ENCODE measurements at regions not wholly inside any gene's neighbourhood (a gene's known extent, or its start where the extent isn't known, plus 50 kb on each side); places are given as distances from the start of the nearest gene placed in this dataset.

DNA sequence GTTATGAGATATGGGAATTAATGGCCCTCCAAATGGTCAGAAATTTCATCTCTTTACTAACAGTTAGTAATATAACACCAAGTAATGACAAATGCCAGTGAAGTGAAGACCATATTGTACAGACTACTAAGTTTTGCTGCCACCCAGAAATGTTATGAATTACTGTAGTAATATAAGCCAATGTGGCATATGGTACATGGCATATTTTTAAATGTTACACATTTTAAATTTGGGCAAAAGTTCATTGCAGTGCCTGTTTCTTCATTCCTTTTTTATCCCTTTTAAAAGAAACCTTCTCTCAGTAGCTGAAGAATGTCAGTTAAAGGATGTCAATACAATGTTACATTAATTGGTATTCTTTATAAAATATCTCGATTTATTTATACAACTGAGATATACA, 626.5 kb upstream of the SLC8A1 start:
- no peak for DNase-seq
- Histone ChIP-seq H3K36me3 (ENCODE audit: control insufficient read depth, insufficient read depth, low read length) (no peaks in the 10 kb centered on the region), H3K4me1 (ENCODE audit: control insufficient read depth, insufficient read depth, low read length) (no peaks in the 10 kb centered on the region), H3K27ac (ENCODE audit: low read length) (no peak overlapping the region), H3K27me3 (ENCODE audit: control insufficient read depth, insufficient read depth, low read length) (no peaks in the 10 kb centered on the region), H3K9me3 (ENCODE audit: control insufficient read depth, low read depth, low read length) (no peaks in the 10 kb centered on the region), H3K4me3 (ENCODE audit: low read length) (no peak overlapping the region)
- 83% methylated on average over 1 of the region's 1 CpG for WGBS (ENCODE audit: insufficient coverage, low lambda C conversion rate)

DNA sequence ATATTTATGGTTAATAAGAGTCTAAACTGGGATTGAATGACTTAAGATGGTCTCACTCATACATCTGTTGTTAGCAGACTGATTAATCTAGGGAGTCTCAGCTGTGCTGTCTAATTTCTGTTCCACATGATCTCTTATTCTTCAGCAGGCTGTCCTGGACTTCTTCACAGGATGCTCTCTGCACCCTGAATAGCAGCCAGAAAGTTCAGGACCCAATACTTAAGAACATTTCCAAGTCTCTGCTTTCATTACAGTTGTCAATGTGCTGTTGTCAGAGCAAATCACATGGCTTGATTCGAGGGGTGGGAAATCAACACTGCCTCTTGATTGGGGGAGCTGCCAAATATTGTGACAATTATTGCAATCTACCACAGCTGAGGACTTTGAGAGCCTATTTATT, 627.1 kb upstream of the SLC8A1 start:
- Histone ChIP-seq H3K4me3 (ENCODE audit: low read length) (no peak overlapping the region), H3K36me3 (ENCODE audit: control insufficient read depth, insufficient read depth, low read length) (no peaks in the 10 kb centered on the region)
- no CpG with 5 or more reads among the region's 1 CpG for WGBS (ENCODE audit: insufficient coverage, low lambda C conversion rate)

DNA sequence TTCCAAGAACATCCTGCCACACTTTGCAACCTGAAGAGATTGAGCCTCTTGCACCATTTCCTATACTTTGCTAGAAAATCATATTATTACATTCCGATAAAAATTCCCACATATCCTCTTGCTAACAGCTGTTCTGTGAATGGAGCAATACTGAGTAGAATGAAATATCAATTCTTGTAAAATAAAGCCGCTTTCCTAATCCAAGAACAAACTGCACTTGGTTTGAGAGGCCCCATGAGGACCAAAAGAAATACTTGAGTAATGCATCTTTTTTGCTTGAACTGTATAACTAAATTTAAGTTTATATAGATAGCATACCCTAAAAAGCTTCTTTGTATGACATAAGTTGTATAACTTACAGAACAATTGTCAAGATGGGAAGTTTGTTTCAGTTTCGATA, 632.4 kb upstream of the SLC8A1 start:
- Histone ChIP-seq H3K27ac (ENCODE audit: low read length) (no peak overlapping the region), H3K36me3 (ENCODE audit: control insufficient read depth, insufficient read depth, low read length) (no peaks in the 10 kb centered on the region), H3K9me3 (ENCODE audit: control insufficient read depth, low read depth, low read length) (no peaks in the 10 kb centered on the region), H3K4me3 (ENCODE audit: low read length) (no peak overlapping the region), H3K4me1 (ENCODE audit: control insufficient read depth, insufficient read depth, low read length) (no peaks in the 10 kb centered on the region), H3K27me3 (ENCODE audit: control insufficient read depth, insufficient read depth, low read length) (no peaks in the 10 kb centered on the region)
- no peak for DNase-seq
- 60% methylated on average over 1 of the region's 3 CpGs for WGBS (ENCODE audit: insufficient coverage, low lambda C conversion rate)

More for the DNA sequence above, 627.1 kb upstream of the SLC8A1 start:
- Histone ChIP-seq H3K4me1 (ENCODE audit: control insufficient read depth, insufficient read depth, low read length) (no peaks in the 10 kb centered on the region), H3K9me3 (ENCODE audit: control insufficient read depth, low read depth, low read length) (no peaks in the 10 kb centered on the region), H3K27ac (ENCODE audit: low read length) (no peak overlapping the region), H3K27me3 (ENCODE audit: control insufficient read depth, insufficient read depth, low read length) (no peaks in the 10 kb centered on the region)
- no peak for DNase-seq

DNA sequence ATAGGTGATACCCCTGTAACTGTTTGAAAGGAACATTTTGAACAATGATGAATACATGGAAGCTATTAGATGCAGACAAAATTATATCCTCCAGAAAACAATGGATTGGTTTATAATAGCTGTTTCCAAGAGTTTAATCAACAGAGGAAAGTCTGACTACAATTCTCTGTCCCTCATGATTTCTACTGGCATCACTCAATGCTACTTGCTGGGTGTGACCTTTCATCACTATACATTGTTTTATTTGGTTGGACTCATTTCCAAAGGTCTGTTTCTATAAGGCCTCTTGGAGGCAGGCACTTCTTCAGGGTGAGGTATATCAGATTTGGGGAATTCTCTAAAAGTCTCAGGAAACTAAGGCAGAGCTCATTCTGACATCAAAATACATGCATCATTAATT, 636.1 kb upstream of the SLC8A1 start:
- Histone ChIP-seq H3K4me3 (ENCODE audit: low read length) (no peak overlapping the region), H3K9me3 (ENCODE audit: control insufficient read depth, low read depth, low read length) (no peaks in the 10 kb centered on the region), H3K4me1 (ENCODE audit: control insufficient read depth, insufficient read depth, low read length) (no peaks in the 10 kb centered on the region), H3K27me3 (ENCODE audit: control insufficient read depth, insufficient read depth, low read length) (no peaks in the 10 kb centered on the region), H3K27ac (ENCODE audit: low read length) (no peak overlapping the region), H3K36me3 (ENCODE audit: control insufficient read depth, insufficient read depth, low read length) (no peaks in the 10 kb centered on the region)
- no peak for DNase-seq

DNA sequence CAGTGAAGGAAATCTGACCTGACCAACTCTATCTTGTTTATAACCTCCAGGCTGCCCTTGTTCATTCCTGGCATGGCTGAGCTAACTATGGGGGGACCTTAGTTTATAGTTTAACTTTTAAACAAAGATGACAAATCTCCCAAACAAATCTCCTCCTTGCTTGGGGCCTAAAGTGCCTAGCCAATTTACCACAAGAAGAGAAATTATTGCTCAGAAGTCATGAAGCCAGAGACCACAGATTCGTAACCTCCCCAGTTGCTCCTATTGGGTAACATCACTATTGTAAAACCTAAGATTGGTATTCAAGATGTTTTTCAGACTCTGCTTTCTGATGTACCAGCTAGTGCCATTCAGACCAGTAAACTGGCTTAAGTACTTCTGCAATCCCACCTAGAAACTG, 649.4 kb upstream of the SLC8A1 start:
- no peak overlapping the region for H3K4me3 ChIP-seq (ENCODE audit: low read length)
- WGBS (ENCODE audit: insufficient coverage, low lambda C conversion rate), result no CpG with 5 or more reads among the region's 1 CpG
- no peaks in the 10 kb centered on the region for H3K27me3 ChIP-seq (ENCODE audit: control insufficient read depth, insufficient read depth, low read length)
- H3K27ac ChIP-seq (ENCODE audit: low read length), result no peak overlapping the region
- no peaks in the 10 kb centered on the region for H3K4me1 ChIP-seq (ENCODE audit: control insufficient read depth, insufficient read depth, low read length)
- DNase-seq, result no peak
- H3K9me3 ChIP-seq (ENCODE audit: control insufficient read depth, low read depth, low read length), result no peaks in the 10 kb centered on the region
- no peaks in the 10 kb centered on the region for H3K36me3 ChIP-seq (ENCODE audit: control insufficient read depth, insufficient read depth, low read length)

DNA sequence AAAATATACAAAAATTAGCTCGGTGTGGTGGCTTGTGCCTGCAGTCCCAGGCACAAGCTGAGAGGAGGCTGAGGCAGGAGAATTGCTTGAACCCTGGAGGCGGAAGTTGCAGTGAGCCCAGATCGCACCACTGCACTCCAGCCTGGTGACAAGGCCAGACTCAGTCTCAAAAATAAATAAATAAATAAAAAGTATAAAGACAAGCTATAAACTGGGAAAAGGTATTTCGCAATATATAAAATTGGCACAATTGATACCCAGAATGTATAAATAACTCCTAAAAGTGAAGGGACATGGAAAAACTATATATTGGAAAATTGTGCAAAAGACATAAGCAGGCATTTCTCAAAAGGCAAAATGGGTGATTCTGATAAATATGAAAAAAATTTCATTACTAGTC, 657.9 kb upstream of the SLC8A1 start:
- Histone ChIP-seq H3K27ac (ENCODE audit: low read length) (no peak overlapping the region), H3K36me3 (ENCODE audit: control insufficient read depth, insufficient read depth, low read length) (no peaks in the 10 kb centered on the region), H3K27me3 (ENCODE audit: control insufficient read depth, insufficient read depth, low read length) (no peaks in the 10 kb centered on the region), H3K4me1 (ENCODE audit: control insufficient read depth, insufficient read depth, low read length) (no peaks in the 10 kb centered on the region), H3K4me3 (ENCODE audit: low read length) (no peak overlapping the region), H3K9me3 (ENCODE audit: control insufficient read depth, low read depth, low read length) (no peaks in the 10 kb centered on the region)
- WGBS (ENCODE audit: insufficient coverage, low lambda C conversion rate), result 92% methylated on average over 1 of the region's 4 CpGs
- DNase-seq, result no peak

DNA sequence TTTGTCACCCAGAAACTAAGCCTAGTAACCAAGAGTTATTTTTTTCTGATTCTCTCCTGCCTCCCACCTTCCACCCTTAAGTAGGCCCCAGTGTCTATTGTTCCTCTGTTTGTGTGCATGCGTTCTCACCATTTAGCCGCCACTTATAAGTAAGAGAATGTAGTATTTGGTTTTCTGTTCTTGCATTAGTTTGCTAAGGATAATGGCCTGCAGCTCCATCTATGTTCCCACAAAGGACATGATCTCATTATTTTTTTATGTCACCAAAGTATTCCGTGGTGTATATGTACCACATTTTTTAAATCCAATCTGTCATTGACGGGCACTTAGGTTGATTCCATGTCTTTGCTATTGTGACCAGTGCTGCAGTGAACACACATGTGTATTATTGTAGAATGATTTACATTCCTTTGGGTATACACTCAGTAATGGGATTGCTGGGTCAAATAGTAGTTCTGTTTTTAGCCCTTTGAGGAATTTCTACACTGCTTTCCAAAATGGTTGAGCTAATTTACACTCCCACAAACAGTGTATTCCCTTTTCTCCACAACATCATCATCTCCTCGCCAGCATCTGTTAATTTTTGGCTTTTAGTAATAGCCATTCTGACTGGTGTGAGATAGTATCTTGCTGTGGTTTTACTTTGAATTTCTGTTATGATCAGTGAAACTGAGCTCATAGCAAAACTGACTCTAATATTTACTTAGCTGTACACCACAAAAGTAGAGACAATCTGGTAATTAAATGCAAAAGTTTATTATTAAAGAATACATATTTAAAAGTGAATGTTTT, 660.1 kb upstream of the SLC8A1 start:
- H3K4me1 ChIP-seq (ENCODE audit: control insufficient read depth, insufficient read depth, low read length), result no peaks in the 10 kb centered on the region
- no peak overlapping the region for H3K27ac ChIP-seq (ENCODE audit: low read length)
- no peak overlapping the region for H3K4me3 ChIP-seq (ENCODE audit: low read length)
- no peaks in the 10 kb centered on the region for H3K36me3 ChIP-seq (ENCODE audit: control insufficient read depth, insufficient read depth, low read length)
- WGBS (ENCODE audit: insufficient coverage, low lambda C conversion rate), result 33% methylated on average over 1 of the region's 5 CpGs
- no peak for DNase-seq
- H3K27me3 ChIP-seq (ENCODE audit: control insufficient read depth, insufficient read depth, low read length), result no peaks in the 10 kb centered on the region
- no peaks in the 10 kb centered on the region for H3K9me3 ChIP-seq (ENCODE audit: control insufficient read depth, low read depth, low read length)

DNA sequence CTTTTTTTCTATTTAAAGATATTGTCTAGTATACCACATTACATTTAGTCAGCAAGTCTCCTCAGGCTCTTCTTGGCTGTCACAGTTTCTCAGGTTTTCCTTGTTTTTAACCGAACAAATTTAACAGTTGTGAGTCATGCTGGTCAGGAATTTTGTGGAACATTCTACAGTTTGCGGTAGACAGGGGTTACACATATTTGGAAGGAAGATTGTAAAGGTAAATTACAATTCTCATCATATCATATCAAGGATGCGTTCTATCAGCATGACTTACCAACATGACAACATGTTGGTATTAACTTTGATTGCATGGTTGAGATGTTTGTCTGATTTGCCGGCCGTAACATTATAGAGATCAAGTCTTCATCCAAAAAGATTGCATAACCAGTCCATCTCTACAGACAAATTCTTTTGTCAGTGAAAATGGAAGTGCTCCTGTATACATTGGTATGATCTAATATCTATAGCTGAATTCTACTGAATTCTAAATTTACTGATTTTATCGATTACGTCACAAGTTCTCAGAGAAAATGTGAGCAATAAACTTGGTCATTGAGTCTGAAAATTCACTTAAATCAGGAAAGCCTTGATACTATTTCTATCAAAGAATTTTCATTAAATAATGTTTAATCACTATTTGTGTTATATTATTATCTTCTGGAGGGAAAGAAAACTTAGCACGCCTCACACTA, 664.4 kb upstream of the SLC8A1 start:
- Histone ChIP-seq H3K27ac (ENCODE audit: low read length) (no peak overlapping the region), H3K4me1 (ENCODE audit: control insufficient read depth, insufficient read depth, low read length) (no peaks in the 10 kb centered on the region), H3K27me3 (ENCODE audit: control insufficient read depth, insufficient read depth, low read length) (no peaks in the 10 kb centered on the region)

DNA sequence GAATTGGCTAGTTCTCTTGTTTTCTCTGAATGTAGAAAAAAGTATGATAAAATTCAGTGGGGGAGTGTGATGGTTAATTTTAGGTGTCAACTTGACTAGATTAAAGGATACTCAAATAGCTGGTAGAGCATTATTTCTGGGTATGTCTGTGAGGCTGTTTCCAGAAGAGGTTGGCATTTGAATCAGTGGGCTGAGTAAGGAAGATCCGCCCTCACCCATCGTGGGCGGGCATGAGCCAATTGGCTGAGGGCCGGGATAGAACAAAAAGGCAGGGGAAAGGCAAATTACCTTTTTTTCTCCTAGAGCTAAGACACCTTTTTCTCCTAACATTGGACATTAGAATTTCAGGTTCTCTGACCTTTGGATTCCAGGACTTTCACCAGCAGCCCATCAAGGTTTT, 667.6 kb upstream of the SLC8A1 start:
- WGBS (ENCODE audit: insufficient coverage, low lambda C conversion rate), result 100% methylated on average over 1 of the region's 4 CpGs
- DNase-seq, result no peak

More for the DNA sequence above, 664.4 kb upstream of the SLC8A1 start:
- DNase-seq, result no peak
- H3K9me3 ChIP-seq (ENCODE audit: control insufficient read depth, low read depth, low read length), result no peaks in the 10 kb centered on the region
- H3K36me3 ChIP-seq (ENCODE audit: control insufficient read depth, insufficient read depth, low read length), result no peaks in the 10 kb centered on the region
- no peak overlapping the region for H3K4me3 ChIP-seq (ENCODE audit: low read length)
- WGBS (ENCODE audit: insufficient coverage, low lambda C conversion rate), result 100% methylated on average over 2 of the region's 8 CpGs

DNA sequence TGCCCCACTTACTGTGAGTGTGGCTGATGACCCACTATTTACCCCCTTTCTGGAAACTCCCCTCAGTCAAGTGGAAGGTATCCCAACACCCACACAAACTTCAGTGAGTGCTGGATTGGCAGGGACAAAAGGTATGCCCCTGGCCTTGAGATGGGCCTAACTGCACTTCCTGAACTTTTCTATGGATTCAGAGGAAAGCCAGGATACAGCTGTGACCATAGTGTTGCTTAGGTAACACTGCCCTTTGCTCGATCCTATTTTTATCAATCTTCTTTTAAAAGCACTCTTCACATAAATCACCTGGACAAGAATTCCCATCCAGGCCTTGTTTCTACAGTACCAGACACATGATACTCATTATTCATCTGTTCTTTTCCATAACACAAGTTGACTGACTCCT, 671.5 kb upstream of the SLC8A1 start:
- Histone ChIP-seq H3K27me3 (ENCODE audit: control insufficient read depth, insufficient read depth, low read length) (no peaks in the 10 kb centered on the region), H3K36me3 (ENCODE audit: control insufficient read depth, insufficient read depth, low read length) (no peaks in the 10 kb centered on the region), H3K27ac (ENCODE audit: low read length) (no peak overlapping the region), H3K4me1 (ENCODE audit: control insufficient read depth, insufficient read depth, low read length) (no peaks in the 10 kb centered on the region), H3K4me3 (ENCODE audit: low read length) (no peak overlapping the region), H3K9me3 (ENCODE audit: control insufficient read depth, low read depth, low read length) (no peaks in the 10 kb centered on the region)
- no peak for DNase-seq
- no CpG with 5 or more reads among the region's 1 CpG for WGBS (ENCODE audit: insufficient coverage, low lambda C conversion rate)

More for the DNA sequence above, 667.6 kb upstream of the SLC8A1 start:
- H3K27me3 ChIP-seq (ENCODE audit: control insufficient read depth, insufficient read depth, low read length), result no peaks in the 10 kb centered on the region
- no peaks in the 10 kb centered on the region for H3K4me1 ChIP-seq (ENCODE audit: control insufficient read depth, insufficient read depth, low read length)
- no peak overlapping the region for H3K27ac ChIP-seq (ENCODE audit: low read length)
- no peaks in the 10 kb centered on the region for H3K36me3 ChIP-seq (ENCODE audit: control insufficient read depth, insufficient read depth, low read length)
- H3K4me3 ChIP-seq (ENCODE audit: low read length), result no peak overlapping the region
- H3K9me3 ChIP-seq (ENCODE audit: control insufficient read depth, low read depth, low read length), result no peaks in the 10 kb centered on the region

DNA sequence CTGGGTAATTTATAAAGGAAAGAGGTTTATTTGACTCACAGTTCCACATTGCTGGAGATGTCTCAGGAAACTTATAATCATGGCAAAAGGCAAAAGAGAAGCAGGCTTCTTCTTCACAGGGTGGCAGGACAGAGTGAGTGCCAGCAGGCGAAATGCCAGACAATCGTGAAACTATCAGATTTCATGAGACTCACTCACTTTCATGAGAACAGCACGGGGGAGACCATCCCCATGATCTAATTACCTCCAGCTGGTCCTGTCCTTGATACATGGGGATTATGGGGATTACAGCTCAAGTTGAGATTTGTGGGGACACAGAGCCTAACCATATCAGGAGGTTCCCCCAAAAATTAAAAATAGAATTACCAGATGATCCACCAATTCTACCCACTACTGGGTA, 675.5 kb upstream of the SLC8A1 start:
- no peak overlapping the region for H3K27ac ChIP-seq (ENCODE audit: low read length)
- H3K9me3 ChIP-seq (ENCODE audit: control insufficient read depth, low read depth, low read length), result no peaks in the 10 kb centered on the region
- no peaks in the 10 kb centered on the region for H3K36me3 ChIP-seq (ENCODE audit: control insufficient read depth, insufficient read depth, low read length)
- no CpG with 5 or more reads among the region's 3 CpGs for WGBS (ENCODE audit: insufficient coverage, low lambda C conversion rate)
- no peak for DNase-seq
- H3K4me1 ChIP-seq (ENCODE audit: control insufficient read depth, insufficient read depth, low read length), result no peaks in the 10 kb centered on the region
- no peaks in the 10 kb centered on the region for H3K27me3 ChIP-seq (ENCODE audit: control insufficient read depth, insufficient read depth, low read length)
- no peak overlapping the region for H3K4me3 ChIP-seq (ENCODE audit: low read length)
